ENCODE measurements at regions not wholly inside any gene's neighbourhood (a gene's known extent, or its start where the extent isn't known, plus 50 kb on each side); places are given as distances from the start of the nearest gene placed in this dataset.
"Not testable (repeated sequence)": the region's sequence is repeated elsewhere in the genome, so short reads cannot be mapped to it uniquely, and the experiment has no call there.

- no peak overlapping the region for H3K27ac Mint-ChIP-seq
- no peaks in the 10 kb centered on the region for H3K27me3 Mint-ChIP-seq (ENCODE audit: low read depth)
- H3K36me3 Mint-ChIP-seq (ENCODE audit: low read depth), result no peaks in the 10 kb centered on the region
- H3K4me1 Mint-ChIP-seq (ENCODE audit: low read depth), result no peaks in the 10 kb centered on the region
- peaks cover 27% of the 10 kb centered on the region for H3K9me3 Mint-ChIP-seq
- no peak overlapping the region for H3K4me3 Mint-ChIP-seq
- DNase-seq (ENCODE audit: low spot score), result no peak
Measured at GRCh38 chr4:58871509-58871908, 1761.3 kb upstream of the IGFBP7 start.

- no peak overlapping the region for H3K27ac Mint-ChIP-seq
- no peaks in the 10 kb centered on the region for H3K27me3 Mint-ChIP-seq (ENCODE audit: low read depth)
- no peaks in the 10 kb centered on the region for H3K4me1 Mint-ChIP-seq (ENCODE audit: low read depth)
- peaks cover 34% of the 10 kb centered on the region for H3K9me3 Mint-ChIP-seq
- DNase-seq (ENCODE audit: low spot score), result no peak
- H3K4me3 Mint-ChIP-seq, result no peak overlapping the region
- H3K36me3 Mint-ChIP-seq (ENCODE audit: low read depth), result no peaks in the 10 kb centered on the region
Measured at GRCh38 chr4:58849026-58849425, 1738.8 kb upstream of the IGFBP7 start.

- DNase-seq (ENCODE audit: low spot score), result no peak
- H3K27me3 Mint-ChIP-seq (ENCODE audit: low read depth), result no peaks in the 10 kb centered on the region
- H3K4me3 Mint-ChIP-seq, result no peak overlapping the region
- no peaks in the 10 kb centered on the region for H3K4me1 Mint-ChIP-seq (ENCODE audit: low read depth)
- no peaks in the 10 kb centered on the region for H3K36me3 Mint-ChIP-seq (ENCODE audit: low read depth)
- peaks cover 48% of the 10 kb centered on the region for H3K9me3 Mint-ChIP-seq
- no peak overlapping the region for H3K27ac Mint-ChIP-seq
Measured at GRCh38 chr4:58843455-58843854, 1733.3 kb upstream of the IGFBP7 start.

GRCh38 chr4:58833126-58833525, 1722.9 kb upstream of the IGFBP7 start:
- no peak overlapping the region for H3K27ac Mint-ChIP-seq
- no peaks in the 10 kb centered on the region for H3K36me3 Mint-ChIP-seq (ENCODE audit: low read depth)
- H3K27me3 Mint-ChIP-seq (ENCODE audit: low read depth), result no peaks in the 10 kb centered on the region
- no peak for DNase-seq (ENCODE audit: low spot score)
- H3K4me3 Mint-ChIP-seq, result no peak overlapping the region
- no peaks in the 10 kb centered on the region for H3K4me1 Mint-ChIP-seq (ENCODE audit: low read depth)
- peaks cover 23% of the 10 kb centered on the region for H3K9me3 Mint-ChIP-seq

- Mint-ChIP-seq H3K36me3 (ENCODE audit: low read depth) (no peaks in the 10 kb centered on the region), H3K4me3 (no peak overlapping the region), H3K4me1 (ENCODE audit: low read depth) (no peaks in the 10 kb centered on the region), H3K27me3 (ENCODE audit: low read depth) (no peaks in the 10 kb centered on the region), H3K9me3 (peaks cover 27% of the 10 kb centered on the region), H3K27ac (no peak overlapping the region)
- DNase-seq (ENCODE audit: low spot score), result no peak
Measured at GRCh38 chr4:58825278-58825677, 1715.1 kb upstream of the IGFBP7 start.

GRCh38 chr4:58818560-58818959, 1708.4 kb upstream of the IGFBP7 start:
- H3K27ac Mint-ChIP-seq; H3K36me3 Mint-ChIP-seq (ENCODE audit: low read depth); DNase-seq (ENCODE audit: low spot score); H3K4me1 Mint-ChIP-seq (ENCODE audit: low read depth); H3K4me3 Mint-ChIP-seq; H3K27me3 Mint-ChIP-seq (ENCODE audit: low read depth): not testable (repeated sequence)
- H3K9me3 Mint-ChIP-seq, result peaks cover 35% of the 10 kb centered on the region

GRCh38 chr4:58809948-58810347, 1699.8 kb upstream of the IGFBP7 start:
- H3K9me3 Mint-ChIP-seq, result peaks cover 28% of the 10 kb centered on the region
- H3K27ac Mint-ChIP-seq, result no peak overlapping the region
- no peaks in the 10 kb centered on the region for H3K27me3 Mint-ChIP-seq (ENCODE audit: low read depth)
- H3K4me1 Mint-ChIP-seq (ENCODE audit: low read depth), result no peaks in the 10 kb centered on the region
- H3K4me3 Mint-ChIP-seq, result no peak overlapping the region
- DNase-seq (ENCODE audit: low spot score), result no peak
- H3K36me3 Mint-ChIP-seq (ENCODE audit: low read depth), result no peaks in the 10 kb centered on the region

- no peaks in the 10 kb centered on the region for H3K27me3 Mint-ChIP-seq (ENCODE audit: low read depth)
Measured at GRCh38 chr4:58809366-58809765, 1699.2 kb upstream of the IGFBP7 start.

GRCh38 chr4:58808817-58809216, 1698.6 kb upstream of the IGFBP7 start:
- H3K9me3 Mint-ChIP-seq, result peaks cover 29% of the 10 kb centered on the region
- no peaks in the 10 kb centered on the region for H3K36me3 Mint-ChIP-seq (ENCODE audit: low read depth)

More at GRCh38 chr4:58809366-58809765, 1699.2 kb upstream of the IGFBP7 start:
- Mint-ChIP-seq H3K4me1 (ENCODE audit: low read depth) (no peaks in the 10 kb centered on the region), H3K36me3 (ENCODE audit: low read depth) (no peaks in the 10 kb centered on the region), H3K9me3 (peaks cover 28% of the 10 kb centered on the region), H3K27ac (no peak overlapping the region), H3K4me3 (no peak overlapping the region)
- no peak for DNase-seq (ENCODE audit: low spot score)

GRCh38 chr4:58807843-58808615, 1697.8 kb upstream of the IGFBP7 start:
- Mint-ChIP-seq H3K27me3 (ENCODE audit: low read depth) (no peaks in the 10 kb centered on the region), H3K9me3 (peaks cover 26% of the 10 kb centered on the region), H3K27ac (no peak overlapping the region), H3K36me3 (ENCODE audit: low read depth) (no peaks in the 10 kb centered on the region), H3K4me1 (ENCODE audit: low read depth) (no peaks in the 10 kb centered on the region), H3K4me3 (no peak overlapping the region)
- no peak for DNase-seq (ENCODE audit: low spot score)

More at GRCh38 chr4:58808817-58809216, 1698.6 kb upstream of the IGFBP7 start:
- Mint-ChIP-seq H3K4me1 (ENCODE audit: low read depth) (no peaks in the 10 kb centered on the region), H3K27ac (no peak overlapping the region), H3K27me3 (ENCODE audit: low read depth) (no peaks in the 10 kb centered on the region), H3K4me3 (no peak overlapping the region)
- DNase-seq (ENCODE audit: low spot score), result no peak

- H3K36me3 Mint-ChIP-seq (ENCODE audit: low read depth), result no peaks in the 10 kb centered on the region
- H3K4me3 Mint-ChIP-seq, result no peak overlapping the region
- no peaks in the 10 kb centered on the region for H3K4me1 Mint-ChIP-seq (ENCODE audit: low read depth)
- peaks cover 15% of the 10 kb centered on the region for H3K9me3 Mint-ChIP-seq
- DNase-seq (ENCODE audit: low spot score), result no peak
- no peaks in the 10 kb centered on the region for H3K27me3 Mint-ChIP-seq (ENCODE audit: low read depth)
- H3K27ac Mint-ChIP-seq, result no peak overlapping the region
Measured at GRCh38 chr4:58776627-58777026, 1666.4 kb upstream of the IGFBP7 start.

GRCh38 chr4:58767598-58767997, 1657.4 kb upstream of the IGFBP7 start:
- Mint-ChIP-seq H3K9me3 (peaks cover 28% of the 10 kb centered on the region), H3K36me3 (ENCODE audit: low read depth) (no peaks in the 10 kb centered on the region), H3K4me1 (ENCODE audit: low read depth) (no peaks in the 10 kb centered on the region), H3K27me3 (ENCODE audit: low read depth) (no peaks in the 10 kb centered on the region), H3K4me3 (no peak overlapping the region), H3K27ac (no peak overlapping the region)
- no peak for DNase-seq (ENCODE audit: low spot score)

GRCh38 chr4:58766763-58767162, 1656.6 kb upstream of the IGFBP7 start:
- H3K9me3 Mint-ChIP-seq, result peaks cover 25% of the 10 kb centered on the region
- H3K36me3 Mint-ChIP-seq (ENCODE audit: low read depth), result no peaks in the 10 kb centered on the region
- H3K4me3 Mint-ChIP-seq, result no peak overlapping the region
- no peaks in the 10 kb centered on the region for H3K27me3 Mint-ChIP-seq (ENCODE audit: low read depth)
- H3K27ac Mint-ChIP-seq, result no peak overlapping the region
- DNase-seq (ENCODE audit: low spot score), result no peak
- H3K4me1 Mint-ChIP-seq (ENCODE audit: low read depth), result no peaks in the 10 kb centered on the region

- no peak overlapping the region for H3K27ac Mint-ChIP-seq
- H3K27me3 Mint-ChIP-seq (ENCODE audit: low read depth), result no peaks in the 10 kb centered on the region
- H3K4me3 Mint-ChIP-seq, result no peak overlapping the region
- no peaks in the 10 kb centered on the region for H3K36me3 Mint-ChIP-seq (ENCODE audit: low read depth)
- H3K9me3 Mint-ChIP-seq, result peaks cover 11% of the 10 kb centered on the region
- DNase-seq (ENCODE audit: low spot score), result no peak
- H3K4me1 Mint-ChIP-seq (ENCODE audit: low read depth), result no peaks in the 10 kb centered on the region
Measured at GRCh38 chr4:58761563-58761962, 1651.4 kb upstream of the IGFBP7 start.

GRCh38 chr4:58760737-58761136, 1650.6 kb upstream of the IGFBP7 start:
- Mint-ChIP-seq H3K4me1 (ENCODE audit: low read depth) (no peaks in the 10 kb centered on the region), H3K27me3 (ENCODE audit: low read depth) (no peaks in the 10 kb centered on the region), H3K36me3 (ENCODE audit: low read depth) (no peaks in the 10 kb centered on the region), H3K9me3 (peaks cover 7% of the 10 kb centered on the region), H3K4me3 (no peak overlapping the region), H3K27ac (no peak overlapping the region)
- no peak for DNase-seq (ENCODE audit: low spot score)
